HEK293 (cell line): ENCODE measurements at regions not wholly inside any gene's neighbourhood (a gene's known extent, or its start where the extent isn't known, plus 50 kb on each side); places are given as distances from the start of the nearest gene placed in this dataset.
"Not testable (repeated sequence)": the region's sequence is repeated elsewhere in the genome, so short reads cannot be mapped to it uniquely, and the experiment has no call there.

Source experiments
- CTCF ChIA-PET: fragments of 350-600 bp; formaldehyde crosslinking; extraction: SDS; loops from one replicate; lab custom pipeline; 2021; ENCODE audit warnings: antibody characterized with exemption; lab: Yijun Ruan, JAX
- POLR2A ChIA-PET: fragments of 300-600 bp; formaldehyde crosslinking; extraction: SDS; loops from one replicate; lab custom pipeline; 2020; ENCODE audit warnings: antibody characterized with exemption, inconsistent platforms; lab: Yijun Ruan, JAX
- H3K27ac ChIP-seq: fragments of 200-500 bp; sonication (Bioruptor generic); 2 replicates; pipeline ENCODE4 v1.5.1; 2014; ENCODE audit warnings: low read depth, low read length, control low read depth, inconsistent platforms; ENCODE audit errors: extremely low read depth
- H3K36me3 ChIP-seq, 2 experiments: fragments of 200-500 bp in 1 of 2; sonication (Bioruptor generic) in 1 of 2; 1 replicate in 1 of 2; 2 replicates in 1 of 2; pipeline ENCODE4 v1.5.1; 2014 to 2017; ENCODE audit warnings: inconsistent platforms in 2 of 2, low read length in 2 of 2; ENCODE audit not compliant: control insufficient read depth in 2 of 2, insufficient read depth in 1 of 2
- H3K4me1 ChIP-seq: fragments of 200-500 bp; sonication (Bioruptor generic); 2 replicates; pipeline ENCODE4 v1.5.1; 2014; ENCODE audit warnings: mild to moderate bottlenecking, low read length, inconsistent platforms; ENCODE audit not compliant: control insufficient read depth, insufficient read depth
- H3K4me3 ChIP-seq: 2 replicates; pipeline ENCODE4 v1.5.1; 2011; ENCODE audit warnings: low read depth, mild to moderate bottlenecking, control low read depth, low read length, moderate library complexity
- H3K9me3 ChIP-seq: fragments of 200-500 bp; sonication (Bioruptor generic); 2 replicates; pipeline ENCODE4 v1.5.1; 2014; ENCODE audit warnings: low read depth, low read length, inconsistent platforms; ENCODE audit not compliant: control insufficient read depth, insufficient read depth
- INSM2 ChIP-seq: fragments of 450-650 bp; formaldehyde crosslinking; IDR thresholded peaks from 2 replicates; pipeline ENCODE4 v1.5.1; 2016; ENCODE audit warnings: missing biosample characterization, missing genetic modification characterization
- KLF16 ChIP-seq: fragments of 450-650 bp; formaldehyde crosslinking; IDR thresholded peaks from 2 replicates; pipeline ENCODE4 v1.5.1; 2017; ENCODE audit warnings: missing biosample characterization, missing genetic modification characterization
- KLF7 ChIP-seq: fragments of 450-650 bp; formaldehyde crosslinking; IDR thresholded peaks from 2 replicates; pipeline ENCODE4 v1.5.1; 2016; ENCODE audit warnings: missing biosample characterization, missing genetic modification characterization, borderline replicate concordance
- OVOL3 ChIP-seq: fragments of 450-650 bp; formaldehyde crosslinking; IDR thresholded peaks from 2 replicates; pipeline ENCODE4 v1.5.1; 2016; ENCODE audit warnings: missing biosample characterization, missing genetic modification characterization
- ZFHX2 ChIP-seq: fragments of 450-650 bp; formaldehyde crosslinking; conservative IDR thresholded peaks from 2 replicates; pipeline ENCODE4 v1.5.1; 2016; ENCODE audit warnings: missing biosample characterization, missing genetic modification characterization
- ZNF114 ChIP-seq: fragments of 450-650 bp; formaldehyde crosslinking; IDR thresholded peaks from 2 replicates; pipeline ENCODE4 v1.5.0; 2017; ENCODE audit warnings: missing biosample characterization, missing genetic modification characterization
- ZNF184 ChIP-seq: fragments of 450-650 bp; IDR thresholded peaks from 2 replicates; pipeline ENCODE4 v1.5.1; 2018; ENCODE audit warnings: missing biosample characterization, mild to moderate bottlenecking, missing genetic modification characterization
- ZNF239 ChIP-seq: fragments of 450-650 bp; formaldehyde crosslinking; IDR thresholded peaks from 2 replicates; pipeline ENCODE4 v1.5.1; 2016; ENCODE audit warnings: missing biosample characterization, missing genetic modification characterization
- ZNF24 ChIP-seq: fragments of 450-650 bp; formaldehyde crosslinking; IDR thresholded peaks from 2 replicates; pipeline ENCODE4 v1.5.1; 2016; ENCODE audit warnings: missing biosample characterization, missing genetic modification characterization
- ZNF274 ChIP-seq, 2 experiments: fragments of 200-500 bp in 1 of 2; fragments of 450-650 bp in 1 of 2; sonication (Bioruptor generic) in 1 of 2; formaldehyde crosslinking in 1 of 2; IDR thresholded peaks; 2 replicates each; pipeline versions ENCODE4 v1.5.1 to v1.6.1; 2014 to 2016; ENCODE audit warnings: borderline replicate concordance in 1 of 2, inconsistent platforms in 1 of 2, low read length in 1 of 2, missing biosample characterization in 1 of 2, missing genetic modification characterization in 1 of 2
- ZNF311 ChIP-seq: fragments of 450-650 bp; formaldehyde crosslinking; IDR thresholded peaks from 2 replicates; pipeline ENCODE4 v1.5.1; 2017; ENCODE audit warnings: missing biosample characterization, missing genetic modification characterization, borderline replicate concordance
- ZNF426 ChIP-seq: fragments of 450-650 bp; formaldehyde crosslinking; IDR thresholded peaks from 2 replicates; pipeline ENCODE4 v1.5.1; 2017; ENCODE audit warnings: missing biosample characterization, missing genetic modification characterization, mild to moderate bottlenecking, inconsistent platforms, moderate library complexity
- ZNF530 ChIP-seq: fragments of 450-650 bp; formaldehyde crosslinking; IDR thresholded peaks from 2 replicates; pipeline ENCODE4 v1.5.1; 2016; ENCODE audit warnings: low read depth, missing biosample characterization, missing genetic modification characterization
- ZNF580 ChIP-seq: fragments of 450-650 bp; formaldehyde crosslinking; IDR thresholded peaks from 2 replicates; pipeline ENCODE4 v1.5.1; 2016; ENCODE audit warnings: missing biosample characterization, missing genetic modification characterization
- ZNF626 ChIP-seq: fragments of 450-650 bp; sonication (Bioruptor Pico); formaldehyde crosslinking; IDR thresholded peaks from 2 replicates; pipeline ENCODE4 v1.5.1; 2018; ENCODE audit warnings: missing biosample characterization, missing genetic modification characterization, inconsistent platforms
- ZNF658 ChIP-seq: fragments of 450-650 bp; formaldehyde crosslinking; IDR thresholded peaks from 2 replicates; pipeline ENCODE4; 2016; ENCODE audit warnings: missing biosample characterization, missing genetic modification characterization
- ZNF664 ChIP-seq: fragments of 450-650 bp; formaldehyde crosslinking; IDR thresholded peaks from 2 replicates; pipeline ENCODE4 v1.5.1; 2016; ENCODE audit warnings: missing biosample characterization, missing genetic modification characterization
- ZNF747 ChIP-seq: fragments of 450-650 bp; formaldehyde crosslinking; IDR thresholded peaks from 2 replicates; pipeline ENCODE4 v1.5.1; 2016; ENCODE audit warnings: missing biosample characterization, missing genetic modification characterization
- ZNF785 ChIP-seq: fragments of 450-650 bp; formaldehyde crosslinking; IDR thresholded peaks from 2 replicates; pipeline ENCODE4 v1.5.1; 2016; ENCODE audit warnings: missing biosample characterization, missing genetic modification characterization
- ZNF843 ChIP-seq: fragments of 450-650 bp; formaldehyde crosslinking; IDR thresholded peaks from 2 replicates; pipeline ENCODE4 v1.5.1; 2016; ENCODE audit warnings: missing biosample characterization, missing genetic modification characterization
- TF ChIP-seq, protein P1 (sequence below): fragments of 450-650 bp; formaldehyde crosslinking; IDR thresholded peaks from 2 replicates; pipeline ENCODE4 v1.5.1; 2016; ENCODE audit warnings: missing biosample characterization, missing genetic modification characterization
- TF ChIP-seq, protein P2 (sequence below): fragments of 450-650 bp; formaldehyde crosslinking; IDR thresholded peaks from 2 replicates; pipeline ENCODE4 v1.5.1; 2016; ENCODE audit warnings: missing biosample characterization, missing genetic modification characterization

- TF ChIP-seq KLF7 (no peak), ZNF664 (tag by site-specific recombination) (no peak), OVOL3 (tag by site-specific recombination) (no peak), ZFHX2 (tag by site-specific recombination) (no peak)
- TF ChIP-seq, all 188 proteins: peak for 0
Observed at GRCh38 chr20:30505566-30505965, 751.9 kb upstream of the DEFB115 start (continued).

GRCh38 chr20:30506100-30506499 is 751.4 kb upstream of the DEFB115 start:
- Histone ChIP-seq H3K9me3 (no peaks in the 10 kb centered on the region), H3K27ac (no peak overlapping the region), H3K4me1 (no peaks in the 10 kb centered on the region), H3K36me3 (no peaks in the 10 kb centered on the region), H3K4me3 (no peak overlapping the region)
- ChIA-PET POLR2A (no interaction called here), CTCF (no interaction called here)
- TF ChIP-seq ZNF24 (tag by site-specific recombination) = no peak
- no peak for TF ChIP-seq KLF16 (tag by site-specific recombination)
- no peak for TF ChIP-seq ZNF114 (tag by site-specific recombination)
- TF ChIP-seq ZNF239 (tag by site-specific recombination) = no peak

- H3K27ac ChIP-seq, H3K4me1 ChIP-seq, H3K9me3 ChIP-seq, H3K4me3 ChIP-seq, POLR2A ChIA-PET, H3K36me3 ChIP-seq: not testable (repeated sequence)
- CTCF ChIA-PET = interaction anchor here (0.6 kb wide), 1 partner anchor 1118 kb away, joined by 3 read pairs; no protein-coding TSS in a partner anchor
Observed at GRCh38 chr20:30508382-30508781, 749.1 kb upstream of the DEFB115 start.

DNA sequence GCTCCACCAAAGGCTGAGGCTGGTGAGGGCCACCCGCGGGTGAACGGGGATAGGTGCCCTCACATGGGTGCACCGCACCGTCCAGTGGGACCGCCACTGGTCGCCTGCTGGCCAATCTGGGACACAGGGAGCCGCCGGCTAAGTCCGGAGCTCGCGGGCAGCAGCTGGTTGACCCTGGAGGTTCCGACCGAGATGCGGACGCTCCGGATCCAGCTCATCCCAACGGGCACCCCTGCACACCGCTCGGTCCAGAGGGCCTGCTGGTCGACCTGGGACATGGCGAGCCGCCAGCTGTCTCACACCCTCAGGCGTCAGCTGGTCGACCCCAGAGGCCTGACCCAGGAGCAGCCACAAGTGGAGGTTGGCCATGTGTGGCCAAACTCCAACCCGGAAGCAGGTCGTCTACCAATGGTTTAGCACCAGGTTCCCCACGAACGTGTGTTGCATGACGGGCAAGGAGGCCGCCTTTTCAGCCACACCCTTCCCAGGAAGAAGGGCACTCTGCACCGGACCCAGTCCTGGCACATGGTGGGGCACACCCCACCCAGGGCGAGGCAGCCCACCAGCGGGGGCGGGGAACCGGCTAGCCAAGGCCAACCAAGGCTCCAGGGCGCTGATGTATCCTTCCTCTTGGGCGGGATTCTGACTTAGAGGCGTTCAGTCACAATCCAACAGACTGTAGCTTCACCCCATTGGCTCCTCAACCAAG is 746.0 kb upstream of the DEFB115 start:
- H3K9me3 ChIP-seq = no peaks in the 10 kb centered on the region
- H3K4me3 ChIP-seq = no peak overlapping the region
- no peak overlapping the region for H3K27ac ChIP-seq
- ChIA-PET POLR2A (no interaction called here), CTCF (no interaction called here)
- no peaks in the 10 kb centered on the region for H3K4me1 ChIP-seq
- no peaks in the 10 kb centered on the region for H3K36me3 ChIP-seq
- TF ChIP-seq ZNF626 (tag by site-specific recombination) (no peak), ZNF184 (no peak), ZNF274 (IDR thresholded peaks at IDR 0.05; ENCODE audit: low read length) (no peak), ZNF274 (tag by site-specific recombination; IDR thresholded peaks at IDR 0.05; ENCODE audit: borderline replicate concordance) (no peak), ZNF426 (tag by site-specific recombination) (no peak), ZNF311 (no peak), ZNF785 (no peak), ZNF530 (tag by site-specific recombination) (no peak), ZNF747 (tag by site-specific recombination) (no peak), INSM2 (tag by site-specific recombination) (no peak), ZNF580 (tag by site-specific recombination) (no peak), ZNF658 (tag by site-specific recombination) (no peak), ZNF843 (tag by site-specific recombination) (no peak)
- TF ChIP-seq, protein P1, sequence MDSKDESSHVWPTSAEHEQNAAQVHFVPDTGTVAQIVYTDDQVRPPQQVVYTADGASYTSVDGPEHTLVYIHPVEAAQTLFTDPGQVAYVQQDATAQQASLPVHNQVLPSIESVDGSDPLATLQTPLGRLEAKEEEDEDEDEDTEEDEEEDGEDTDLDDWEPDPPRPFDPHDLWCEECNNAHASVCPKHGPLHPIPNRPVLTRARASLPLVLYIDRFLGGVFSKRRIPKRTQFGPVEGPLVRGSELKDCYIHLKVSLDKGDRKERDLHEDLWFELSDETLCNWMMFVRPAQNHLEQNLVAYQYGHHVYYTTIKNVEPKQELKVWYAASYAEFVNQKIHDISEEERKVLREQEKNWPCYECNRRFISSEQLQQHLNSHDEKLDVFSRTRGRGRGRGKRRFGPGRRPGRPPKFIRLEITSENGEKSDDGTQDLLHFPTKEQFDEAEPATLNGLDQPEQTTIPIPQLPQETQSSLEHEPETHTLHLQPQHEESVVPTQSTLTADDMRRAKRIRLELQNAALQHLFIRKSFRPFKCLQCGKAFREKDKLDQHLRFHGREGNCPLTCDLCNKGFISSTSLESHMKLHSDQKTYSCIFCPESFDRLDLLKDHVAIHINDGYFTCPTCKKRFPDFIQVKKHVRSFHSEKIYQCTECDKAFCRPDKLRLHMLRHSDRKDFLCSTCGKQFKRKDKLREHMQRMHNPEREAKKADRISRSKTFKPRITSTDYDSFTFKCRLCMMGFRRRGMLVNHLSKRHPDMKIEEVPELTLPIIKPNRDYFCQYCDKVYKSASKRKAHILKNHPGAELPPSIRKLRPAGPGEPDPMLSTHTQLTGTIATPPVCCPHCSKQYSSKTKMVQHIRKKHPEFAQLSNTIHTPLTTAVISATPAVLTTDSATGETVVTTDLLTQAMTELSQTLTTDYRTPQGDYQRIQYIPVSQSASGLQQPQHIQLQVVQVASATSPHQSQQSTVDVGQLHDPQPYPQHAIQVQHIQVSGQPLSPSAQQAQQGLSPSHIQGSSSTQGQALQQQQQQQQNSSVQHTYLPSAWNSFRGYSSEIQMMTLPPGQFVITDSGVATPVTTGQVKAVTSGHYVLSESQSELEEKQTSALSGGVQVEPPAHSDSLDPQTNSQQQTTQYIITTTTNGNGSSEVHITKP = no peak
- TF ChIP-seq, protein P2, sequence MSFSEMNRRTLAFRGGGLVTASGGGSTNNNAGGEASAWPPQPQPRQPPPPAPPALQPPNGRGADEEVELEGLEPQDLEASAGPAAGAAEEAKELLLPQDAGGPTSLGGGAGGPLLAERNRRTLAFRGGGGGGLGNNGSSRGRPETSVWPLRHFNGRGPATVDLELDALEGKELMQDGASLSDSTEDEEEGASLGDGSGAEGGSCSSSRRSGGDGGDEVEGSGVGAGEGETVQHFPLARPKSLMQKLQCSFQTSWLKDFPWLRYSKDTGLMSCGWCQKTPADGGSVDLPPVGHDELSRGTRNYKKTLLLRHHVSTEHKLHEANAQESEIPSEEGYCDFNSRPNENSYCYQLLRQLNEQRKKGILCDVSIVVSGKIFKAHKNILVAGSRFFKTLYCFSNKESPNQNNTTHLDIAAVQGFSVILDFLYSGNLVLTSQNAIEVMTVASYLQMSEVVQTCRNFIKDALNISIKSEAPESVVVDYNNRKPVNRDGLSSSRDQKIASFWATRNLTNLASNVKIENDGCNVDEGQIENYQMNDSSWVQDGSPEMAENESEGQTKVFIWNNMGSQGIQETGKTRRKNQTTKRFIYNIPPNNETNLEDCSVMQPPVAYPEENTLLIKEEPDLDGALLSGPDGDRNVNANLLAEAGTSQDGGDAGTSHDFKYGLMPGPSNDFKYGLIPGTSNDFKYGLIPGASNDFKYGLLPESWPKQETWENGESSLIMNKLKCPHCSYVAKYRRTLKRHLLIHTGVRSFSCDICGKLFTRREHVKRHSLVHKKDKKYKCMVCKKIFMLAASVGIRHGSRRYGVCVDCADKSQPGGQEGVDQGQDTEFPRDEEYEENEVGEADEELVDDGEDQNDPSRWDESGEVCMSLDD (tag by site-specific recombination) = no peak
